ENCODE measurements at regions not wholly inside any gene's neighbourhood (a gene's known extent, or its start where the extent isn't known, plus 50 kb on each side); places are given as distances from the start of the nearest gene placed in this dataset.

DNA sequence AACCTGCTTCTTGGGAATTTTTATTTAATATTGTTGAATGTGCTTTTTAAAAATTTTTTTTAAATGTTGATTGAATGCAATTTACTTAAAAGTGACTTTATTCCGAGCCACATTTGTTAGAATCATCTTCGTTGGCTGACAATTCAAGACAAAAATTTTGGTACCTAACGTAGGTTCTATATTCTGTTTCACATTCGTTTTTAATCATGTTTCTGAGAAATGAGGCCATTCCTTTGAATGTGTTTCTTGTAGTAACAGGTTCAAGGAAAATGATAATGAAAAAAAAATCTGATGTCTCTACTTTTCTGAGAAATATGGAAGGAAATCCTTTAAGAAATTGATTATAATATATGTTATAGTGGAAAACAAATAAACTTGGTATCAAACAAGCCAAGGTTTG is 92.3 kb upstream of the DCLK2 start:
- in situ Hi-C loops (cut with HindIII; ENCODE audit: low sequenced_read_pairs), result no loop called here
- TF ChIP-seq, protein P1, sequence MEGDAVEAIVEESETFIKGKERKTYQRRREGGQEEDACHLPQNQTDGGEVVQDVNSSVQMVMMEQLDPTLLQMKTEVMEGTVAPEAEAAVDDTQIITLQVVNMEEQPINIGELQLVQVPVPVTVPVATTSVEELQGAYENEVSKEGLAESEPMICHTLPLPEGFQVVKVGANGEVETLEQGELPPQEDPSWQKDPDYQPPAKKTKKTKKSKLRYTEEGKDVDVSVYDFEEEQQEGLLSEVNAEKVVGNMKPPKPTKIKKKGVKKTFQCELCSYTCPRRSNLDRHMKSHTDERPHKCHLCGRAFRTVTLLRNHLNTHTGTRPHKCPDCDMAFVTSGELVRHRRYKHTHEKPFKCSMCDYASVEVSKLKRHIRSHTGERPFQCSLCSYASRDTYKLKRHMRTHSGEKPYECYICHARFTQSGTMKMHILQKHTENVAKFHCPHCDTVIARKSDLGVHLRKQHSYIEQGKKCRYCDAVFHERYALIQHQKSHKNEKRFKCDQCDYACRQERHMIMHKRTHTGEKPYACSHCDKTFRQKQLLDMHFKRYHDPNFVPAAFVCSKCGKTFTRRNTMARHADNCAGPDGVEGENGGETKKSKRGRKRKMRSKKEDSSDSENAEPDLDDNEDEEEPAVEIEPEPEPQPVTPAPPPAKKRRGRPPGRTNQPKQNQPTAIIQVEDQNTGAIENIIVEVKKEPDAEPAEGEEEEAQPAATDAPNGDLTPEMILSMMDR (IDR thresholded peaks at IDR 0.05; ENCODE audit: low read depth, low read length, missing control alignments), result no peak
- DNase-seq (ENCODE audit: low read depth), result no peak
- H3K4me3 ChIP-seq (ENCODE audit: low read depth, low read length), result no peak overlapping the region

- H3K4me3 ChIP-seq (ENCODE audit: low read depth, low read length), result no peak overlapping the region
- in situ Hi-C loops (cut with HindIII; ENCODE audit: low sequenced_read_pairs), result no loop called here
- TF ChIP-seq, protein P1 (IDR thresholded peaks at IDR 0.05; ENCODE audit: low read depth, low read length, missing control alignments), result no peak
- no peak for DNase-seq (ENCODE audit: low read depth)
Observed at GRCh38 chr4:149986917-149987316, 91.3 kb upstream of the DCLK2 start.

DNA sequence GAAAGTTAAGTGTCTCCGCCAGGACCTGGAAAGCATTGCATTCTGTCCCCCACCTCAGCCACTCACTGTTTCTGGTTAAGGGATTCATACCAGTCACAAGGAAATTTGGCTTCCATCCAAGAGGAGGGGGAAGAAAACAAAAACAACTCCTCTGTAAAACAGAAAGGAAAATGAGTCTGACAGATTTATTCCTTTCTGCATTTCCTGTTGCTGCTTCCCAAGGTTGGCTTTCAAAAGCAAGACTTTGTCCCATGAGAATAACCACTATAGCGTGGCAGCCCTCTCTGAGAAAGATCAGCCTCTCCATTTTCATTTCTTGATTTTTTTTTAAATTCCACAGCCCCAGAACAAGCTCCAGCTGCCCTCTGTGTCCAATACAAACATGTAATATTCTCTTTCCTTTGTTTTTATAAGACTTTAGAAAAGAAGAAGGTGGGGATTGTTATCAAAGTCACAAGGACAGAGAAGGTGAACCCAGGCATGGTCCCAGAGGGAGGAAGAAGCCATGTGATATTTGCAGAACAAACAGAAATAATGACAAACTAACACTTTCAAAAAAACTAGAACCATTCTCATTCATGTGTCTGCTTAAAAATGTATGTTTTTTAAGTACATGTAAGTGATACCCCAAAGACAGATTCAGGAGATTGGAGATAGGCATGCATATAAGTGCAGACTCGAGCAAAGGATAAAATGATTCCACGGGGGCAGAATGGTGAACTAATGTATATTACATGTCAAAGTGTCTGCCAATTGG is 90.7 kb upstream of the DCLK2 start:
- no peak overlapping the region for H3K4me3 ChIP-seq (ENCODE audit: low read depth, low read length)
- DNase-seq (ENCODE audit: low read depth), result no peak

GRCh38 chr4:149988087-149988410 is 90.2 kb upstream of the DCLK2 start:
- TF ChIP-seq, protein P1 (IDR thresholded peaks at IDR 0.05; ENCODE audit: low read depth, low read length, missing control alignments), result no peak
- DNase-seq (ENCODE audit: low read depth), result no peak
- in situ Hi-C loops (cut with HindIII; ENCODE audit: low sequenced_read_pairs), result no loop called here
- H3K4me3 ChIP-seq (ENCODE audit: low read depth, low read length), result no peak overlapping the region

More for the DNA sequence above, 90.7 kb upstream of the DCLK2 start:
- TF ChIP-seq, protein P1 (IDR thresholded peaks at IDR 0.05; ENCODE audit: low read depth, low read length, missing control alignments), result no peak
- in situ Hi-C loops (cut with HindIII; ENCODE audit: low sequenced_read_pairs), result no loop called here

GRCh38 chr4:149993030-149993429 is 85.2 kb upstream of the DCLK2 start:
- DNase-seq (ENCODE audit: low read depth), result no peak
- TF ChIP-seq, protein P1 (IDR thresholded peaks at IDR 0.05; ENCODE audit: low read depth, low read length, missing control alignments), result no peak
- no peak overlapping the region for H3K4me3 ChIP-seq (ENCODE audit: low read depth, low read length)
- in situ Hi-C loops (cut with HindIII; ENCODE audit: low sequenced_read_pairs), result no loop called here

DNA sequence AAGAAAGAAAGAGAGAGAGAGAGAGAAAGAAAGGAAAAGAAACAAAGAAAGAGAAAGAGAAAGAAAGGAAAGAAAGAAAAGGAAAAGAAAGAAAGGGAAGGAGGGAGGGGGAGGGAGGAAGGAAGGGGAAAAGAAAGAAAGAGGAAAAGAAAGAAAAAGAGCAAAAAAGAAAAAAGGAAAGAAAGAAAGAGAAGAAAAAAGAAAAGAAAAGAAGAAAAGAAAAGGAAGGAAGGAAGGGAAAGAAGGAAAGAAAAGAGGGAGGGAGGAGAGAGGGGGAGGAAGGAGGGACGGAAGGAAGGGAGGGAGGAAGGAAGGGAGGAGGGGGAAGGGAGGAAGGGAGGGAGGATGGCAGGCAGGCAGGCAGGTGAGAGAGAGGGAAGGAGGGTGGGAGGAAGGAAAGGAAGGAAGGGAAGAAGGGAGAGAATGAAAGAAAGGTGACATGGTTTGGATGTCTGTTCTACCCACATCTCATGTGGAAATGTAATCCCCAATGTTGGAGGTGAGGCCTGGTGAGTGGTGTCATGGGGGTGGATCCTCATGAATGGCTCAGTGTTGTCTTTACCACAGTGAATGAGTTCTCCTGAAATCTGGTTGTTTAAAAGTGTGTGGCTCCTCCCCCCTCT is 83.0 kb upstream of the DCLK2 start:
- no peak for DNase-seq (ENCODE audit: low read depth)
- in situ Hi-C loops (cut with HindIII; ENCODE audit: low sequenced_read_pairs), result no loop called here
- no peak overlapping the region for H3K4me3 ChIP-seq (ENCODE audit: low read depth, low read length)
- TF ChIP-seq, protein P1 (IDR thresholded peaks at IDR 0.05; ENCODE audit: low read depth, low read length, missing control alignments), result no peak

All from astrocyte of the cerebellum (primary cell).